Heart right ventricle (tissue), 16 donors: ENCODE measurements at regions not wholly inside any gene's neighbourhood (a gene's known extent, or its start where the extent isn't known, plus 50 kb on each side); places are given as distances from the start of the nearest gene placed in this dataset.

Experiments used
- ATAC-seq, 8 donors: fragments of 200-7000 bp; cut with Tn5 transposase; one replicate each; pipeline ENCODE4 v1.9.1; 2020; ENCODE audit warnings: mild to moderate bottlenecking in 8 of 8, moderate library complexity in 8 of 8, moderate number of reproducible peaks in 1 of 8
- DNase-seq, 2 donors: peaks; one replicate each; pipeline ENCODE4 v3.0.0-alpha.2; 2020
- H3K27ac ChIP-seq, 10 donors: fragments of 200-600 bp; sonication (generic) in 2 of 10; one replicate each; pipeline versions ENCODE4 v1.5.0 to v1.8.0; 2020 to 2022; ENCODE audit warnings: mild to moderate bottlenecking in 3 of 10
- H3K27me3 ChIP-seq, 7 donors: fragments of 200-600 bp; one replicate each; pipeline ENCODE4 v1.8.0; 2021 to 2022; ENCODE audit warnings: mild to moderate bottlenecking in 2 of 7
- H3K36me3 ChIP-seq, 9 donors: fragments of 200-600 bp; sonication (generic) in 1 of 9; one replicate each; pipeline versions ENCODE4 v1.5.0 to v1.8.0; 2020 to 2022; ENCODE audit warnings: mild to moderate bottlenecking in 2 of 9
- H3K4me1 ChIP-seq, 9 donors: fragments of 200-600 bp; sonication (generic) in 1 of 9; one replicate each; pipeline versions ENCODE4 v1.5.0 to v1.8.0; 2020 to 2022; ENCODE audit warnings: mild to moderate bottlenecking in 4 of 9
- H3K4me3 ChIP-seq, 10 donors: fragments of 200-600 bp; sonication (generic) in 2 of 10; one replicate each; pipeline versions ENCODE4 v1.5.0 to v1.8.0; 2020 to 2022; ENCODE audit warnings: mild to moderate bottlenecking in 7 of 10, moderate library complexity in 2 of 10
- H3K9me3 ChIP-seq, 11 donors: fragments of 200-600 bp in 10 of 11; sonication (generic) in 2 of 11; one replicate each; pipeline versions ENCODE4 v1.5.0 to v1.8.0; 2013 to 2022; ENCODE audit warnings: mild to moderate bottlenecking in 2 of 11, control low read depth in 1 of 11, moderate library complexity in 1 of 11
- CTCF ChIP-seq, 9 donors: fragments of 200-600 bp; sonication (generic) in 2 of 9; IDR thresholded peaks; one replicate each; pipeline versions ENCODE4 v1.5.0 to v1.8.0; 2021 to 2022; ENCODE audit warnings: antibody characterized with exemption in 9 of 9, mild to moderate bottlenecking in 5 of 9, moderate library complexity in 1 of 9
- WGBS, 2 donors: extraction: QIAGEN DNeasy Blood & Tissue Kit; methylation state at CpG; one replicate each; pipeline ENCODE4 v1.1.7; 2013; ENCODE audit warnings: inconsistent platforms in 1 of 2; 5-methylcytosine and 5-hydroxymethylcytosine counted together
- intact Hi-C, 10 donors: fragments of 100-400 bp; cut with DNase I; formaldehyde crosslinking; loops; one replicate each; pipeline versions ENCODE4 v1.11.1 to v1.14.2; 2022
- donor health status: Arrhythmogenic right ventricular cardiomyopathy.
- donor health status: ischemic (EF 13 %, LVEDD 7.1; RV severe dilation, severe dysfunction).
- donor health status: healthy with polysubstance abuse.
- donor health status: DM: no; HTN: yes; CAD: no.
- donor health status: DM: no; HTN: no; CAD: no.
- donor health status: ischemic (EF 25% LVEDD 6.9; RV normal size, moderate dysfunction).
- donor health status: ischemic (EF 25% LVEDD 5.7; RV mildly dilated, moderate dysfunction).
- donor health status: healthy.
- donor health status: DM: yes; HTN: yes; CAD: no.
- donor health status: Ischemic cardiomyopathy.
- donor health status: ischemic (EF 35%, LVEDD 5.7; RV mildly dilated, moderate dysfunction).
- donor health status: nonischemic (EF 11% LVEDD 7.7; RV severe dilation, severe dysfunction).
- donor health status: DM: yes; HTN: yes; CAD: no.
- donor health status: PGD.
- donor health status: ischemic (EF 29% LVEDD 5.4; RV normal size, mild dysfunction).
- donor health status: nonischemic (EF 23%, LVEDD 6.1; RV moderate dilation, normal function).

DNA sequence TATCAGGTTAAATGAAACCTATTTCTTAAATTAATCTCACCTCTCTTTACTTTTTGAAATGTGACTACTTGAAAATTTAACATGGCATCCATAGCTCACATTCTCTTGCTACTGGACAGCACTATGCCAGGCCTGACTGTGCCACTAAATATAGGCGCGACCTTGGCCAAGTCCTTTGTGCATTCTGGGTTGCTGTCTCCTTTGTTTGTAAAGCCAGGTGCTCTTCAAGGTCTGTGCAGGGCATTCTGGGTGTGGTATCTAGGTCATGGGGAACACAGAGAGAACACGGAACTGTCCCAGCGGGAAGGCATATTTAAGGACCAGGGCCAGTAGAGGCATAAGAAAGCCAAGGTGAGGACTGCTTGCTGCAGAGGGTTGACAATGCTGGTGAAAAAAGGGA is 121.2 kb downstream of the ZNF664 start:
- no peak overlapping the region for H3K4me3 ChIP-seq
- 88 to 89% methylated on average over 4 of the region's 4 CpGs for WGBS, 2 donors
- intact Hi-C loops = no loop called here
- no peak for DNase-seq
- no peaks in the 10 kb centered on the region for H3K9me3 ChIP-seq
- peaks cover 0 to 16% (median 0%) of the 10 kb centered on the region in 7 donors for H3K27me3 ChIP-seq
- no peak overlapping the region for H3K27ac ChIP-seq
- H3K4me1 ChIP-seq = peaks cover 0 to 5% (median 0%) of the 10 kb centered on the region in 9 donors
- no peaks in the 10 kb centered on the region for H3K36me3 ChIP-seq
- ATAC-seq = peak in 4 of 8 donors; percentile 30 to 70 (median 47)
- TF ChIP-seq CTCF (IDR thresholded peaks at IDR 0.05) = no peak

DNA sequence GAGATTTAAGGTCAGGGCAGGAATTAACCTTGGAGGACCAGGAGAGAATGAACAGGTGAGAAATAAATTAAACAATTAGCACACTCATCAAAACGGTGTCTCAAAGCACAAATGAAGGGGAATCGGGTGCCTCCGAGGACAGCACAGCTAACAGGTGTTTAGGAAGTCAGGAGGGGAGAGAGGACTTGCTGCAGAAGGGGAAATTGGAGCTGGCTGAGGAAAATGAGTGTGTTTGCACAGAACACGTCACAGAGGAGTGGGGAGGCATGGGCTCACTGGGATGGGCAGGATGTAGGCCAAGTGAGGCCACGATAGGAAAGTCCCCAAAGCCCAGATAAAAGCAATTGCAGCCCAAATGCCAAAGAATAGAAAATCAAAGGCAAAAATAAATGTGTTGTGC is 121.7 kb downstream of the ZNF664 start:
- 45 to 55% methylated on average over 5 of the region's 5 CpGs for WGBS, 2 donors
- peaks cover 0 to 18% (median 0%) of the 10 kb centered on the region in 7 donors for H3K27me3 ChIP-seq

DNA sequence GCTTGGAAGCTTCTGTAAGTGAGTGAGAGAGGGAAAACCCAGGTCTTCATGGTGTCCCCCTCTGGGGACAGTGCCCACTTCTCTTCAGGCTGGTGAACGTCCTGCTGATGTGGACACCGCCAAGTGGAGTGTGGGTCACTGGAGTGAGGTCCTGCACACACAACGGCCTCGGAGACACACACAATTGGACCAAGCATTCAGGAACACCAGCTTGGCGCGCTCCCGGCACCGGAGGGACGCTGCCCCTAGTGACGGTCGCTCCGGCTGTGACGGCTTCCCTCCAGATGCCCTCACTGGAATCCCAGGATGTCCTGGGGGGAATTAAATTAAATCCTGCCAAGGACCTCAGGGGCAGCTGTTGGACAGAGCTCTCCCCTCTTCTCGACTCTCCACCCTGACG is 123.1 kb downstream of the ZNF664 start:
- H3K4me1 ChIP-seq = peaks cover 0 to 5% (median 0%) of the 10 kb centered on the region in 9 donors
- no peak overlapping the region for H3K4me3 ChIP-seq
- intact Hi-C loops = no loop called here
- no peak for TF ChIP-seq CTCF (IDR thresholded peaks at IDR 0.05)
- H3K36me3 ChIP-seq = no peaks in the 10 kb centered on the region
- ATAC-seq (no peak), DNase-seq (no peak)
- H3K27me3 ChIP-seq = peaks cover 0 to 18% (median 0%) of the 10 kb centered on the region in 7 donors
- 93 to 95% methylated on average over 15 of the region's 15 CpGs for WGBS, 2 donors
- no peak overlapping the region for H3K27ac ChIP-seq
- no peaks in the 10 kb centered on the region for H3K9me3 ChIP-seq

More for the DNA sequence above, 121.7 kb downstream of the ZNF664 start:
- Histone ChIP-seq H3K4me1 (peaks cover 0 to 5% (median 0%) of the 10 kb centered on the region in 9 donors), H3K4me3 (no peak overlapping the region), H3K36me3 (no peaks in the 10 kb centered on the region), H3K27ac (no peak overlapping the region), H3K9me3 (no peaks in the 10 kb centered on the region)
- no peak for ATAC-seq
- DNase-seq = no peak
- no peak for TF ChIP-seq CTCF (IDR thresholded peaks at IDR 0.05)
- intact Hi-C loops = no loop called here

- peaks cover 0 to 5% (median 0%) of the 10 kb centered on the region in 9 donors for H3K4me1 ChIP-seq
- H3K27me3 ChIP-seq = peaks cover 0 to 18% (median 0%) of the 10 kb centered on the region in 7 donors
- no peak for DNase-seq
- H3K27ac ChIP-seq = no peak overlapping the region
- H3K4me3 ChIP-seq = no peak overlapping the region
- ATAC-seq = no peak
- 88 to 95% methylated on average over 10 of the region's 10 CpGs for WGBS, 2 donors
- H3K36me3 ChIP-seq = no peaks in the 10 kb centered on the region
- TF ChIP-seq CTCF (IDR thresholded peaks at IDR 0.05) = no peak
- no peaks in the 10 kb centered on the region for H3K9me3 ChIP-seq
- intact Hi-C loops = no loop called here
These were observed 123.9 kb downstream of the ZNF664 start for GRCh38 chr12:124096869-124097434.
